NCI-H524 treated with DMSO at 0.1 percent for 48 hours (cell line): ENCODE measurements at regions not wholly inside any gene's neighbourhood (a gene's known extent, or its start where the extent isn't known, plus 50 kb on each side); places are given as distances from the start of the nearest gene placed in this dataset.

ENCODE experiments used
- DNase-seq: peaks from one replicate; lab custom pipeline; 2025; lab: John Stamatoyannopoulos, UW

GRCh38 chr2:23292024-23292423 lies 93.0 kb upstream of the KLHL29 start:
- DNase-seq: no peak

- DNase-seq: no peak
Observed at GRCh38 chr2:23293063-23293462, 91.9 kb upstream of the KLHL29 start.

- no peak for DNase-seq
Observed at GRCh38 chr2:23293731-23294130, 91.2 kb upstream of the KLHL29 start.

GRCh38 chr2:23294238-23294637 lies 90.7 kb upstream of the KLHL29 start:
- no peak for DNase-seq

GRCh38 chr2:23296691-23297090 lies 88.3 kb upstream of the KLHL29 start:
- no peak for DNase-seq

- DNase-seq: no peak
Observed at GRCh38 chr2:23297112-23297511, 87.9 kb upstream of the KLHL29 start.

GRCh38 chr2:23298551-23298950 lies 86.4 kb upstream of the KLHL29 start:
- DNase-seq: no peak

- no peak for DNase-seq
Observed at GRCh38 chr2:23299476-23300195, 85.3 kb upstream of the KLHL29 start.

- DNase-seq: no peak
Observed at GRCh38 chr2:23301136-23301535, 83.8 kb upstream of the KLHL29 start.

GRCh38 chr2:23302591-23302990 lies 82.4 kb upstream of the KLHL29 start:
- DNase-seq: no peak

GRCh38 chr2:23306401-23306800 lies 78.6 kb upstream of the KLHL29 start:
- no peak for DNase-seq

- DNase-seq: no peak
Observed at GRCh38 chr2:23311186-23311585, 73.8 kb upstream of the KLHL29 start.

- no peak for DNase-seq
Observed at GRCh38 chr2:23312996-23313606, 71.9 kb upstream of the KLHL29 start.

GRCh38 chr2:23314687-23315086 lies 70.3 kb upstream of the KLHL29 start:
- no peak for DNase-seq

- no peak for DNase-seq
Observed at GRCh38 chr2:23320058-23320457, 64.9 kb upstream of the KLHL29 start.

GRCh38 chr2:23321751-23322150 lies 63.2 kb upstream of the KLHL29 start:
- no peak for DNase-seq

GRCh38 chr2:23322567-23323197 lies 62.3 kb upstream of the KLHL29 start:
- DNase-seq: no peak

- DNase-seq: no peak
Observed at GRCh38 chr2:23323198-23323916, 61.6 kb upstream of the KLHL29 start.

GRCh38 chr2:23323917-23324680 lies 60.9 kb upstream of the KLHL29 start:
- DNase-seq: peak; percentile 27

GRCh38 chr2:23326330-23326729 lies 58.6 kb upstream of the KLHL29 start:
- DNase-seq: no peak

GRCh38 chr2:23327416-23327815 lies 57.6 kb upstream of the KLHL29 start:
- DNase-seq: no peak

GRCh38 chr2:23327887-23328286 lies 57.1 kb upstream of the KLHL29 start:
- DNase-seq: no peak
